HEK293 (cell line): ENCODE measurements at regions not wholly inside any gene's neighbourhood (a gene's known extent, or its start where the extent isn't known, plus 50 kb on each side); places are given as distances from the start of the nearest gene placed in this dataset.

ENCODE experiments used
- CTCF ChIA-PET: fragments of 350-600 bp; formaldehyde crosslinking; extraction: SDS; loops from one replicate; lab custom pipeline; 2021; ENCODE audit warnings: antibody characterized with exemption; lab: Yijun Ruan, JAX
- POLR2A ChIA-PET: fragments of 300-600 bp; formaldehyde crosslinking; extraction: SDS; loops from one replicate; lab custom pipeline; 2020; ENCODE audit warnings: antibody characterized with exemption, inconsistent platforms; lab: Yijun Ruan, JAX
- H3K27ac ChIP-seq: fragments of 200-500 bp; sonication (Bioruptor generic); 2 replicates; pipeline ENCODE4 v1.5.1; 2014; ENCODE audit warnings: low read depth, low read length, control low read depth, inconsistent platforms; ENCODE audit errors: extremely low read depth
- H3K36me3 ChIP-seq, 2 experiments: fragments of 200-500 bp in 1 of 2; sonication (Bioruptor generic) in 1 of 2; 1 replicate in 1 of 2; 2 replicates in 1 of 2; pipeline ENCODE4 v1.5.1; 2014 to 2017; ENCODE audit warnings: inconsistent platforms in 2 of 2, low read length in 2 of 2; ENCODE audit not compliant: control insufficient read depth in 2 of 2, insufficient read depth in 1 of 2
- H3K4me1 ChIP-seq: fragments of 200-500 bp; sonication (Bioruptor generic); 2 replicates; pipeline ENCODE4 v1.5.1; 2014; ENCODE audit warnings: mild to moderate bottlenecking, low read length, inconsistent platforms; ENCODE audit not compliant: control insufficient read depth, insufficient read depth
- H3K4me3 ChIP-seq: 2 replicates; pipeline ENCODE4 v1.5.1; 2011; ENCODE audit warnings: low read depth, mild to moderate bottlenecking, control low read depth, low read length, moderate library complexity
- H3K9me3 ChIP-seq: fragments of 200-500 bp; sonication (Bioruptor generic); 2 replicates; pipeline ENCODE4 v1.5.1; 2014; ENCODE audit warnings: low read depth, low read length, inconsistent platforms; ENCODE audit not compliant: control insufficient read depth, insufficient read depth
- BCL11B ChIP-seq: fragments of 450-650 bp; formaldehyde crosslinking; IDR thresholded peaks from 2 replicates; pipeline ENCODE4 v1.5.1; 2016; ENCODE audit warnings: low read depth, missing biosample characterization, missing genetic modification characterization
- CTCF ChIP-seq: fragments of 450-650 bp; formaldehyde crosslinking; IDR thresholded peaks from 2 replicates; pipeline ENCODE4 v1.5.1; 2016; ENCODE audit warnings: missing biosample characterization, missing genetic modification characterization
- FEZF1 ChIP-seq: fragments of 450-650 bp; formaldehyde crosslinking; IDR thresholded peaks from 2 replicates; pipeline ENCODE4 v1.5.1; 2016; ENCODE audit warnings: missing biosample characterization, missing genetic modification characterization
- KLF17 ChIP-seq: fragments of 450-650 bp; formaldehyde crosslinking; IDR thresholded peaks from 2 replicates; pipeline ENCODE4 v1.5.1; 2016; ENCODE audit warnings: missing biosample characterization, missing genetic modification characterization
- MYNN ChIP-seq: fragments of 450-650 bp; formaldehyde crosslinking; IDR thresholded peaks from 2 replicates; pipeline ENCODE4 v1.5.1; 2016; ENCODE audit warnings: missing biosample characterization, missing genetic modification characterization, borderline replicate concordance
- OVOL3 ChIP-seq: fragments of 450-650 bp; formaldehyde crosslinking; IDR thresholded peaks from 2 replicates; pipeline ENCODE4 v1.5.1; 2016; ENCODE audit warnings: missing biosample characterization, missing genetic modification characterization
- SP3 ChIP-seq: fragments of 450-650 bp; formaldehyde crosslinking; IDR thresholded peaks from 2 replicates; pipeline ENCODE4 v1.5.1; 2016; ENCODE audit warnings: missing biosample characterization, missing genetic modification characterization
- TCF7L2 ChIP-seq: IDR thresholded peaks from 2 replicates; pipeline ENCODE4 v1.6.1; 2011; ENCODE audit warnings: low read depth, mild to moderate bottlenecking, inconsistent platforms, low read length, moderate library complexity, borderline replicate concordance
- ZBTB7A ChIP-seq: fragments of 450-650 bp; formaldehyde crosslinking; IDR thresholded peaks from 2 replicates; pipeline ENCODE4 v1.5.1; 2016; ENCODE audit warnings: low read depth, missing biosample characterization, missing genetic modification characterization
- ZFP37 ChIP-seq: fragments of 450-650 bp; formaldehyde crosslinking; IDR thresholded peaks from 2 replicates; pipeline ENCODE4 v1.5.1; 2016; ENCODE audit warnings: missing biosample characterization, missing genetic modification characterization
- ZNF121 ChIP-seq: fragments of 450-650 bp; formaldehyde crosslinking; IDR thresholded peaks from 2 replicates; pipeline ENCODE4 v1.5.1; 2016; ENCODE audit warnings: missing biosample characterization, missing genetic modification characterization
- ZNF140 ChIP-seq: fragments of 450-650 bp; formaldehyde crosslinking; IDR thresholded peaks from 2 replicates; pipeline ENCODE4 v1.5.1; 2016; ENCODE audit warnings: missing biosample characterization, missing genetic modification characterization
- ZNF155 ChIP-seq: fragments of 450-650 bp; formaldehyde crosslinking; IDR thresholded peaks from 2 replicates; pipeline ENCODE4 v1.5.1; 2016; ENCODE audit warnings: missing biosample characterization, missing genetic modification characterization
- ZNF211 ChIP-seq: fragments of 450-650 bp; formaldehyde crosslinking; IDR thresholded peaks from 2 replicates; pipeline ENCODE4 v1.5.1; 2016; ENCODE audit warnings: low read depth, missing biosample characterization, missing genetic modification characterization
- ZNF239 ChIP-seq: fragments of 450-650 bp; formaldehyde crosslinking; IDR thresholded peaks from 2 replicates; pipeline ENCODE4 v1.5.1; 2016; ENCODE audit warnings: missing biosample characterization, missing genetic modification characterization
- ZNF302 ChIP-seq: fragments of 450-650 bp; formaldehyde crosslinking; IDR thresholded peaks from 2 replicates; pipeline ENCODE4 v1.5.1; 2016; ENCODE audit warnings: missing biosample characterization, missing genetic modification characterization, low read depth
- ZNF324 ChIP-seq: fragments of 450-650 bp; formaldehyde crosslinking; IDR thresholded peaks from 2 replicates; pipeline ENCODE4 v1.5.1; 2016; ENCODE audit warnings: missing biosample characterization, missing genetic modification characterization
- ZNF473 ChIP-seq: fragments of 450-650 bp; formaldehyde crosslinking; IDR thresholded peaks from 2 replicates; pipeline ENCODE4 v1.5.1; 2017; ENCODE audit warnings: missing biosample characterization, missing genetic modification characterization
- ZNF48 ChIP-seq: fragments of 450-650 bp; formaldehyde crosslinking; IDR thresholded peaks from 2 replicates; pipeline ENCODE4 v1.5.1; 2016; ENCODE audit warnings: missing biosample characterization, missing genetic modification characterization
- ZNF513 ChIP-seq: fragments of 450-650 bp; IDR thresholded peaks from 2 replicates; pipeline ENCODE4 v1.5.1; 2018; ENCODE audit warnings: missing biosample characterization, missing genetic modification characterization
- ZNF548 ChIP-seq: fragments of 450-650 bp; formaldehyde crosslinking; IDR thresholded peaks from 2 replicates; pipeline ENCODE4 v1.5.1; 2016; ENCODE audit warnings: missing biosample characterization, missing genetic modification characterization
- ZNF600 ChIP-seq: fragments of 450-650 bp; formaldehyde crosslinking; IDR thresholded peaks from 2 replicates; pipeline ENCODE4 v1.5.1; 2016; ENCODE audit warnings: missing biosample characterization, missing genetic modification characterization
- ZNF664 ChIP-seq: fragments of 450-650 bp; formaldehyde crosslinking; IDR thresholded peaks from 2 replicates; pipeline ENCODE4 v1.5.1; 2016; ENCODE audit warnings: missing biosample characterization, missing genetic modification characterization
- ZNF692 ChIP-seq: fragments of 450-650 bp; formaldehyde crosslinking; IDR thresholded peaks from 2 replicates; pipeline ENCODE4 v1.5.1; 2016; ENCODE audit warnings: missing biosample characterization, missing genetic modification characterization
- ZNF701 ChIP-seq: fragments of 450-650 bp; formaldehyde crosslinking; IDR thresholded peaks from 2 replicates; pipeline ENCODE4 v1.5.1; 2016; ENCODE audit warnings: missing biosample characterization, missing genetic modification characterization
- ZNF776 ChIP-seq: fragments of 450-650 bp; formaldehyde crosslinking; IDR thresholded peaks from 2 replicates; pipeline ENCODE4 v1.5.0; 2017; ENCODE audit warnings: missing biosample characterization, missing genetic modification characterization, borderline replicate concordance

GRCh38 chr7:121620206-121620605 is 224.1 kb upstream of the FAM3C start:
- TF ChIP-seq ZNF211 (no peak), ZNF239 (tag by site-specific recombination) (no peak)
- POLR2A ChIA-PET: no interaction called here
- Histone ChIP-seq H3K36me3 (no peaks in the 10 kb centered on the region), H3K27ac (no peak overlapping the region), H3K4me1 (no peaks in the 10 kb centered on the region), H3K9me3 (no peaks in the 10 kb centered on the region), H3K4me3 (no peak overlapping the region)
- CTCF ChIA-PET: interaction anchor here (0.6 kb wide), 1 partner anchor 77 kb away, joined by 3 read pairs; no protein-coding TSS in a partner anchor

GRCh38 chr7:121618182-121618581 is 222.1 kb upstream of the FAM3C start:
- Histone ChIP-seq H3K4me1 (no peaks in the 10 kb centered on the region), H3K4me3 (no peak overlapping the region), H3K36me3 (no peaks in the 10 kb centered on the region), H3K9me3 (no peaks in the 10 kb centered on the region), H3K27ac (no peak overlapping the region)
- TF ChIP-seq ZNF701 (no peak), ZFP37 (tag by site-specific recombination) (no peak), ZNF239 (tag by site-specific recombination) (no peak), ZNF140 (tag by site-specific recombination) (no peak), MYNN (no peak), KLF17 (tag by site-specific recombination) (no peak), ZNF664 (tag by site-specific recombination) (no peak), ZNF548 (no peak), ZNF121 (no peak), ZNF600 (tag by site-specific recombination) (no peak), ZNF473 (tag by site-specific recombination) (no peak), TCF7L2 (no peak), ZNF324 (tag by site-specific recombination) (no peak), ZNF692 (no peak), ZNF302 (tag by site-specific recombination) (no peak), ZNF48 (tag by site-specific recombination) (no peak), SP3 (tag by site-specific recombination) (no peak), OVOL3 (no peak), CTCF (tag by site-specific recombination) (no peak)
- ChIA-PET POLR2A (no interaction called here), CTCF (no interaction called here)

GRCh38 chr7:121610243-121610642 is 214.1 kb upstream of the FAM3C start:
- no peak overlapping the region for H3K4me3 ChIP-seq
- no peaks in the 10 kb centered on the region for H3K9me3 ChIP-seq
- POLR2A ChIA-PET: no interaction called here
- no peaks in the 10 kb centered on the region for H3K4me1 ChIP-seq
- no peaks in the 10 kb centered on the region for H3K36me3 ChIP-seq
- no peak overlapping the region for H3K27ac ChIP-seq
- TF ChIP-seq ZNF155 (tag by site-specific recombination) (no peak), ZNF776 (tag by site-specific recombination) (no peak), BCL11B (tag by site-specific recombination) (no peak), FEZF1 (tag by site-specific recombination) (no peak), OVOL3 (no peak), ZNF513 (tag by site-specific recombination) (no peak), ZBTB7A (tag by site-specific recombination) (no peak)
- CTCF ChIA-PET: no interaction called here
